HepG2 (cell line): ENCODE measurements at regions not wholly inside any gene's neighbourhood (a gene's known extent, or its start where the extent isn't known, plus 50 kb on each side); places are given as distances from the start of the nearest gene placed in this dataset.

Experiments used
- CTCF ChIP-seq: sonication (generic); formaldehyde crosslinking; IDR thresholded peaks from 2 replicates; pipeline ENCODE4 v1.5.0; 2020; ENCODE audit warnings: mild to moderate bottlenecking, missing genetic modification reagents, moderate library complexity
- DMAP1 ChIP-seq: IDR thresholded peaks from 2 replicates; pipeline ENCODE4 v1.6.1; 2016
- DNMT1 ChIP-seq: sonication (generic); formaldehyde crosslinking; IDR thresholded peaks from 2 replicates; pipeline ENCODE4 v1.5.1; 2020; ENCODE audit warnings: mild to moderate bottlenecking, missing genetic modification reagents
- EZH2 ChIP-seq: conservative IDR thresholded peaks from 2 replicates; pipeline ENCODE4 v1.6.1; 2012; ENCODE audit warnings: mild to moderate bottlenecking, low read depth, low read length, moderate library complexity
- GTF2F1 ChIP-seq: fragments of 150-350 bp; IDR thresholded peaks from 2 replicates; pipeline ENCODE4 v1.6.1; 2014; ENCODE audit warnings: low read length
- HMG20A ChIP-seq: IDR thresholded peaks from 2 replicates; pipeline ENCODE4 v1.6.1; 2016; ENCODE audit warnings: borderline replicate concordance
- MAX ChIP-seq: IDR thresholded peaks from 2 replicates; pipeline ENCODE4 v1.6.1; 2012; ENCODE audit warnings: inconsistent platforms
- MTA3 ChIP-seq: sonication (generic); formaldehyde crosslinking; IDR thresholded peaks from 2 replicates; pipeline ENCODE4 v1.4.0; 2020; ENCODE audit warnings: missing genetic modification reagents
- MYC ChIP-seq: sonication (generic); formaldehyde crosslinking; IDR thresholded peaks from 2 replicates; pipeline ENCODE4 v1.9.0; 2021; ENCODE audit warnings: missing genetic modification reagents, borderline replicate concordance
- RBAK ChIP-seq: sonication (generic); formaldehyde crosslinking; IDR thresholded peaks from 2 replicates; pipeline ENCODE4 v1.5.1; 2020; ENCODE audit warnings: mild to moderate bottlenecking, missing genetic modification reagents
- SNRNP70 ChIP-seq: fragments of 200-400 bp; formaldehyde crosslinking; IDR thresholded peaks from 2 replicates; pipeline ENCODE4 v1.6.1; 2017; ENCODE audit warnings: mild to moderate bottlenecking, low read depth, low read length, moderate library complexity
- SP2 ChIP-seq: sonication (generic); formaldehyde crosslinking; IDR thresholded peaks from 2 replicates; pipeline ENCODE4 v1.5.1; 2020; ENCODE audit warnings: mild to moderate bottlenecking, missing genetic modification reagents
- TOE1 ChIP-seq: sonication (generic); formaldehyde crosslinking; IDR thresholded peaks from 2 replicates; pipeline ENCODE4 v1.4.0; 2020; ENCODE audit warnings: mild to moderate bottlenecking, missing genetic modification reagents
- ZBTB1 ChIP-seq: sonication (generic); formaldehyde crosslinking; IDR thresholded peaks from 2 replicates; pipeline ENCODE4 v1.4.0; 2020; ENCODE audit warnings: missing genetic modification reagents, borderline replicate concordance

GRCh38 chr9:119451426-119451825, 82.2 kb upstream of the BRINP1 start:
- no peak for TF ChIP-seq ZBTB1 (CRISPR knock-in tag)
- no peak for TF ChIP-seq MTA3 (CRISPR knock-in tag)
- TF ChIP-seq MAX, result no peak
- TF ChIP-seq DNMT1 (CRISPR knock-in tag), result no peak
- TF ChIP-seq RBAK (CRISPR knock-in tag), result no peak
- TF ChIP-seq CTCF (CRISPR knock-in tag), result no peak
- no peak for TF ChIP-seq HMG20A (CRISPR knock-in tag)
- no peak for TF ChIP-seq SNRNP70
- no peak for TF ChIP-seq DMAP1
- TF ChIP-seq TOE1, result no peak
- no peak for TF ChIP-seq GTF2F1
- no peak for TF ChIP-seq EZH2
- no peak for TF ChIP-seq SP2
- TF ChIP-seq MYC, result no peak
